ENCODE measurements at regions not wholly inside any gene's neighbourhood (a gene's known extent, or its start where the extent isn't known, plus 50 kb on each side); places are given as distances from the start of the nearest gene placed in this dataset.
"Not testable (repeated sequence)": the region's sequence is repeated elsewhere in the genome, so short reads cannot be mapped to it uniquely, and the experiment has no call there.

DNA sequence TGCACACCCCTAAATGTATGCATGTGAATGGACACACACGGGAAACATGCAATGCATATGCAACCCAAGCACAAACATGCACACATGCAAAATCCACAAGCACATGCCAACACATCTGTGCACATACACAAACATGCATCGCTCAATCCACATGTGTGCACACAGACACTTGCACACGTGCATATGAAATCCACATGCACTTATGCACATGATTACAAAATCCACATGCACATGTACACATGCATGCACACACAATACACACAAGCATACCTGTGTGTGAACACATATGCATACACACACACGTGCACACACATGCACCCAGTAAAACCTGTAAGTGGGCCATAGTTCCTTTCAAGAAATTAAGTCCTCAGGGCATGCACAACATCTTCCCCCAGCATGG lies 256.8 kb upstream of the USP9Y start:
- FAIRE-seq (no peak), DNase-seq (ENCODE audit: low read depth) (no peak)
- H3K27me3 ChIP-seq (ENCODE audit: control insufficient read depth, insufficient read depth, low read length), result no peaks in the 10 kb centered on the region
- no peak overlapping the region for H3K4me3 ChIP-seq (ENCODE audit: low read depth, low read length)
- H3K36me3 ChIP-seq (ENCODE audit: control insufficient read depth, insufficient read depth, low read length), result no peaks in the 10 kb centered on the region
- TF ChIP-seq, protein P1, sequence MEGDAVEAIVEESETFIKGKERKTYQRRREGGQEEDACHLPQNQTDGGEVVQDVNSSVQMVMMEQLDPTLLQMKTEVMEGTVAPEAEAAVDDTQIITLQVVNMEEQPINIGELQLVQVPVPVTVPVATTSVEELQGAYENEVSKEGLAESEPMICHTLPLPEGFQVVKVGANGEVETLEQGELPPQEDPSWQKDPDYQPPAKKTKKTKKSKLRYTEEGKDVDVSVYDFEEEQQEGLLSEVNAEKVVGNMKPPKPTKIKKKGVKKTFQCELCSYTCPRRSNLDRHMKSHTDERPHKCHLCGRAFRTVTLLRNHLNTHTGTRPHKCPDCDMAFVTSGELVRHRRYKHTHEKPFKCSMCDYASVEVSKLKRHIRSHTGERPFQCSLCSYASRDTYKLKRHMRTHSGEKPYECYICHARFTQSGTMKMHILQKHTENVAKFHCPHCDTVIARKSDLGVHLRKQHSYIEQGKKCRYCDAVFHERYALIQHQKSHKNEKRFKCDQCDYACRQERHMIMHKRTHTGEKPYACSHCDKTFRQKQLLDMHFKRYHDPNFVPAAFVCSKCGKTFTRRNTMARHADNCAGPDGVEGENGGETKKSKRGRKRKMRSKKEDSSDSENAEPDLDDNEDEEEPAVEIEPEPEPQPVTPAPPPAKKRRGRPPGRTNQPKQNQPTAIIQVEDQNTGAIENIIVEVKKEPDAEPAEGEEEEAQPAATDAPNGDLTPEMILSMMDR (IDR thresholded peaks at IDR 0.05; ENCODE audit: insufficient read depth, low read length, severe bottlenecking), result no peak

DNA sequence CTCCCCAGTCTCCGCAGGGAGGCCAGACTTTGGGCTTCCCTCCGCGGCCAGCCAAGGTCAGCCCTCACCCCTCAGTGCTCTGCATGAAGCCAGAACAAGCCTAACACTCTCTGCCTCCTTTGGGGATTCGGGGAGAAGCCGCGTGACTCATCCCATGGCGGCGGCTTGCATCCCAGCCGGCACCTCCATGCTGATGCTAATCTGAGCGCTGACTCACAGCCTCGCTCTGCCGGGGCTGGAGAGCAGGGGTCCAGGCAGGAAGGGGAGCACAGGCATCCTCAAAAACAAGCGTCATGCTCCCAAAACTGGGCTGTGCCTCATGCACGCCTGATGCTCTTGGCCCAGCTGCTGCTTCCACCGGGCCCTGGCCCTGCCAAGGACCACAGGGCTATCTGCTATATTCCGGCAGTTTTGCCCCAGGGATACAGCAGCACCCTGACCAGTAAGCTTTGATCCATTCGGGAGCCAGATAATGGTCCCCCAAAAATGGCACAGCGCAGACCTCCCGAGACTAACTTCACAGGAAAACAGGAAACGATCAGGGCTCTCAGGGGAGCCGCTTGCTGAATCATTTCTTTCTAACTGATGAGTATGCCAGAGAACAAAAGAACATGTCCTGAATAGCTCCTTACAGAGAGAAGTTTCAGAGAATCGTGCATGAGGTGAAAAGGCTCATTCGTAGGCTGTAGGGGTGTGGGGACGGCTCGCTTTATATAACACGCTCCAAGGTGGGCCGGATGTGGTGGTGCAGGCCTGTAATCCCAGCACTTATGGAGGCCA lies 254.4 kb upstream of the USP9Y start:
- not testable (repeated sequence) for FAIRE-seq; DNase-seq (ENCODE audit: low read depth); H3K4me3 ChIP-seq (ENCODE audit: low read depth, low read length); H3K36me3 ChIP-seq (ENCODE audit: control insufficient read depth, insufficient read depth, low read length); H3K27me3 ChIP-seq (ENCODE audit: control insufficient read depth, insufficient read depth, low read length)

DNA sequence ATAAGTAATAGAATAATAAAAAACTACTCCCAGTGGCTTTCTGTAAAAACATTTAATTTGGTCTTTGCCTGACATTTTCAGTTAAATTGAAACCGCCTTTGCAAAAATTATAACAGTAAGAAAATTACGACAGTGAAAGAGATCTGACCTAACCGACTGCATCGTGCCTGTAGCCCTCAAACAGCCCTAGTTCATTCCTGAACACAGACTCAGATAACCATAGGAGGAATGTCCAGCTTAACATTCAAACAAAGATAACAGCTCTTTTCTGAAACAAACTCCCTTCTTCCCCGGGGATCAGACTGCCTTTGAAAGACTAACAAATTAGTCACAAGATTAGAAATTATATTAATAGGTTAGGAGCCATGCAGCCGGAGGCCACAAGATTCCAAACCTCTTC lies 252.5 kb upstream of the USP9Y start:
- FAIRE-seq; H3K27me3 ChIP-seq (ENCODE audit: control insufficient read depth, insufficient read depth, low read length); DNase-seq (ENCODE audit: low read depth); H3K4me3 ChIP-seq (ENCODE audit: low read depth, low read length); H3K36me3 ChIP-seq (ENCODE audit: control insufficient read depth, insufficient read depth, low read length): not testable (repeated sequence)

DNA sequence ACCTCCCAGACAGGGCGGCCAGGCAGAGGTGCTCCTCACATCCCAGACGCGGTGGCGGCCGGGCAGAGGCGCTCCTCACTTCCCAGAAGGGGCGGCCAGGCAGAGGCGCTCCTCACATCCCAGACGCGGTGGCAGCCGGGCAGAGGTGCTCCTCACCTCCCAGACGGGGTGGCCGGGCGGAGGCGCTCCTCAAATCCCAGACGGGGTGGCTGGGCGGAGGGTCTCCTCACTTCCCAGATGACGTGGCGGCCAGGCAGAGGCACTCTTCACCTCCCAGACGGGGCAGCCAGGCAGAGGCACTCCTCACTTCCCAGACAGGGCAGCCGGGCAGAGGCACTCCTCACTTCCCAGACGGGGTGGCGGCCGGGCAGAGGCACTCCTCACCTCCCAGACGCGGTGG lies 247.7 kb upstream of the USP9Y start:
- not testable (repeated sequence) for FAIRE-seq

DNA sequence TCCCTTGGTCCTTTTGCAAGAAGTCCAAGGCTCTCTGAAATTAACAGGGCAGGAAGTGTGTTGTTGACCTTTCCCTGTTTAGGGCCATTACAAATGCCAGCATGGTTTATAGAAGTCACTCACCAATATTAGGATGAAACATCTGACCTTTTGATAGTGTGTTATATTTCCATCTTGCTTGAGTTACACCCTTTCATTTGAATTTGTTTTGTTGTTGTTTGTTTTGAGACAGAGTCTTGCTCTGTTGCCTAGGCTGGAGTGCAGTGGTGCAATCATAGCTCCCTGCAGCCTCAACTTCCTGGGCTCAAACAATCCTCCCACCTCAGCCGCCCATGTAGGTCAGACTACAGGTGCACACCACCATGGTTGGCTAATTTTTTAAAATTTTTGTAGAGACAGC lies 241.1 kb upstream of the USP9Y start:
- TF ChIP-seq, protein P1 (IDR thresholded peaks at IDR 0.05; ENCODE audit: insufficient read depth, low read length, severe bottlenecking), result no peak
- FAIRE-seq (no peak), DNase-seq (ENCODE audit: low read depth) (no peak)
- H3K4me3 ChIP-seq (ENCODE audit: low read depth, low read length), result no peak overlapping the region
- no peaks in the 10 kb centered on the region for H3K36me3 ChIP-seq (ENCODE audit: control insufficient read depth, insufficient read depth, low read length)
- H3K27me3 ChIP-seq (ENCODE audit: control insufficient read depth, insufficient read depth, low read length), result no peaks in the 10 kb centered on the region

More for the DNA sequence above, 247.7 kb upstream of the USP9Y start:
- DNase-seq (ENCODE audit: low read depth); H3K4me3 ChIP-seq (ENCODE audit: low read depth, low read length); H3K27me3 ChIP-seq (ENCODE audit: control insufficient read depth, insufficient read depth, low read length); H3K36me3 ChIP-seq (ENCODE audit: control insufficient read depth, insufficient read depth, low read length): not testable (repeated sequence)

DNA sequence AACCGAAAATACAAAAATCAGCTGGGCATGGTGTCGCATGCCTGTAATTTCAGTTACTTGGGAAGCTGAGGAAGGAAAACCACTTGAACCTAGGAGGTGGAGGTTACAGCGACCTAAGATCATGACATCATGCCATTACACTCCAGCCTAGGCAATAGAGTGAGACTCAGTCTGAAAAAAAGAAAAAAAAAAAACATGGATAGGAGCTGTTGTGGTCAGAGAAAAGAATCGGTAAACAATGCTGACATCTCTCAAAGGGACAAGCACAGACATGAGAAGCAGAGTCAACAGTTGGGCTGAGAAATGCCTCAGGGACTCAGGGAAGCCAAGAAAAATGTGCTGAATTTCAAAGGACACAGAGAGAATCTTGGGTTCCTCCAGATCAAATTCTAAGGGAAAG lies 236.9 kb upstream of the USP9Y start:
- Histone ChIP-seq H3K4me3 (ENCODE audit: low read depth, low read length) (no peak overlapping the region), H3K36me3 (ENCODE audit: control insufficient read depth, insufficient read depth, low read length) (no peaks in the 10 kb centered on the region), H3K27me3 (ENCODE audit: control insufficient read depth, insufficient read depth, low read length) (no peaks in the 10 kb centered on the region)
- DNase-seq (ENCODE audit: low read depth) (peak; percentile 91), FAIRE-seq (no peak)
- TF ChIP-seq, protein P1 (IDR thresholded peaks at IDR 0.05; ENCODE audit: insufficient read depth, low read length, severe bottlenecking), result no peak

DNA sequence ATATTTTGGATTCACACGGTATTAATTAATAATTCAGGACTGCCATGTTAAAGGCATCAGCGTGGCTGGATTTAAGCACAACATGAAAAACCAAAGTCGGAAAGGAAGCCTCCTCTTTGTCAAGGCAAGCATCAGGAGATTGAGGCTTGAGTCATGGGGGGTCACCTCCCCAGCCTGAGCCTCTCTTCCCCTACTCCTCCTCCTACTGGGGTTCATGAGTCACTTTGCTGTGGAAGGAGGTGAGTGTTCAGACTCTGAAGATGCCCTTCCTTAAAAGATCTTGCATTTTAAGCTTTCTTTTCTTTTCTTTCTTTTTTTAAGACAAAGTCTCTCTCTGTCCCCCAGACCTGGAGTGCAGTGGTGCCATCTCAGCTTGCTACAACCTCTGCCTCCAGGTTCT lies 235.3 kb upstream of the USP9Y start:
- H3K4me3 ChIP-seq (ENCODE audit: low read depth, low read length), result no peak overlapping the region
- TF ChIP-seq, protein P1 (IDR thresholded peaks at IDR 0.05; ENCODE audit: insufficient read depth, low read length, severe bottlenecking), result no peak
- DNase-seq (ENCODE audit: low read depth) (peak; percentile 55), FAIRE-seq (no peak)
- H3K27me3 ChIP-seq (ENCODE audit: control insufficient read depth, insufficient read depth, low read length), result no peaks in the 10 kb centered on the region
- H3K36me3 ChIP-seq (ENCODE audit: control insufficient read depth, insufficient read depth, low read length), result no peaks in the 10 kb centered on the region
